Mucosa of descending colon (tissue), 3 donors: ENCODE measurements at regions not wholly inside any gene's neighbourhood (a gene's known extent, or its start where the extent isn't known, plus 50 kb on each side); places are given as distances from the start of the nearest gene placed in this dataset.

Experiments
- ATAC-seq: fragments of 200-7000 bp; cut with Tn5 transposase; one replicate; pipeline ENCODE4 v1.9.1; 2020; ENCODE audit warnings: mild to moderate bottlenecking, moderate library complexity
- DNase-seq, 3 donors: peaks; one replicate each; pipeline ENCODE4 v3.0.0-alpha.2; 2020
- H3K36me3 ChIP-seq: fragments of 200-600 bp; one replicate; pipeline ENCODE4 v1.8.0; 2021; ENCODE audit warnings: low read depth, mild to moderate bottlenecking
- H3K4me1 ChIP-seq: fragments of 200-600 bp; one replicate; pipeline ENCODE4 v1.8.0; 2021; ENCODE audit warnings: low read depth, mild to moderate bottlenecking
- H3K4me3 ChIP-seq: fragments of 200-600 bp; one replicate; pipeline ENCODE4 v1.8.0; 2021; ENCODE audit warnings: mild to moderate bottlenecking
- H3K9me3 ChIP-seq: fragments of 200-600 bp; one replicate; pipeline ENCODE4 v1.8.0; 2021; ENCODE audit warnings: mild to moderate bottlenecking
- CTCF ChIP-seq: fragments of 200-600 bp; IDR thresholded peaks from one replicate; pipeline ENCODE4 v1.8.0; 2022; ENCODE audit warnings: antibody characterized with exemption, mild to moderate bottlenecking
- intact Hi-C, 2 donors: fragments of 100-400 bp; cut with DNase I in 1 of 2; cut with micrococcal nuclease in 1 of 2; formaldehyde crosslinking; loops; one replicate each; pipeline versions ENCODE4 v1.11.0 to v1.11.1; 2022; cut with DNase I, micrococcal nuclease
- donor health status: DM: no; HTN: no; CAD: no; lungs with moderate emphysema.
- donor health status: DM: no; HTN: no; CAD: no.
- donor health status: DM: no; HTN: yes; CAD: no.

GRCh38 chr3:146970236-146970635 lies 365.1 kb upstream of the PLSCR5 start:
- DNase-seq (no peak), ATAC-seq (no peak)
- no peak for TF ChIP-seq CTCF
- intact Hi-C loops = no loop called here
- H3K4me3 ChIP-seq = no peak overlapping the region
- H3K36me3 ChIP-seq = no peaks in the 10 kb centered on the region
- no peaks in the 10 kb centered on the region for H3K4me1 ChIP-seq
- H3K9me3 ChIP-seq = no peaks in the 10 kb centered on the region

- intact Hi-C loops = no loop called here
- no peak overlapping the region for H3K4me3 ChIP-seq
- no peak for DNase-seq
- H3K4me1 ChIP-seq = no peaks in the 10 kb centered on the region
- TF ChIP-seq CTCF = no peak
- no peaks in the 10 kb centered on the region for H3K36me3 ChIP-seq
- H3K9me3 ChIP-seq = no peaks in the 10 kb centered on the region
- no peak for ATAC-seq
These were observed 364.2 kb upstream of the PLSCR5 start for GRCh38 chr3:146969356-146969755.

GRCh38 chr3:146968204-146968651 lies 363.1 kb upstream of the PLSCR5 start:
- no peak for DNase-seq
- intact Hi-C loops = no loop called here
- Histone ChIP-seq H3K4me3 (no peak overlapping the region), H3K36me3 (no peaks in the 10 kb centered on the region), H3K4me1 (no peaks in the 10 kb centered on the region), H3K9me3 (no peaks in the 10 kb centered on the region)
- TF ChIP-seq CTCF = no peak
- no peak for ATAC-seq

- Histone ChIP-seq H3K36me3 (no peaks in the 10 kb centered on the region), H3K4me3 (no peak overlapping the region), H3K4me1 (no peaks in the 10 kb centered on the region), H3K9me3 (no peaks in the 10 kb centered on the region)
- no peak for TF ChIP-seq CTCF
- ATAC-seq (no peak), DNase-seq (no peak)
- intact Hi-C loops = no loop called here
These were observed 362.6 kb upstream of the PLSCR5 start for GRCh38 chr3:146967783-146968182.

- no peak for ATAC-seq
- H3K36me3 ChIP-seq = no peaks in the 10 kb centered on the region
- intact Hi-C loops = no loop called here
These were observed 361.0 kb upstream of the PLSCR5 start for GRCh38 chr3:146966124-146966523.

More at GRCh38 chr3:146966124-146966523, 361.0 kb upstream of the PLSCR5 start:
- no peak for TF ChIP-seq CTCF
- DNase-seq = no peak
- Histone ChIP-seq H3K9me3 (no peaks in the 10 kb centered on the region), H3K4me3 (no peak overlapping the region), H3K4me1 (no peaks in the 10 kb centered on the region)
